CD4-positive, alpha-beta memory T cell (primary cell): ENCODE measurements at regions not wholly inside any gene's neighbourhood (a gene's known extent, or its start where the extent isn't known, plus 50 kb on each side); places are given as distances from the start of the nearest gene placed in this dataset.
A peak's percentile ranks its signal among the peaks of the same experiment; 100 is the strongest.

Experiments used
- CTCF ChIA-PET: fragments of 350-600 bp; sonication (Branson Sonifier 250); formaldehyde crosslinking; loops from one replicate; lab custom pipeline; 2021; ENCODE audit warnings: inconsistent platforms; ENCODE audit not compliant: partially characterized antibody; lab: Charles Lee
- POLR2A ChIA-PET: fragments of 350-600 bp; sonication (Branson Sonifier 250); formaldehyde crosslinking; loops from one replicate; lab custom pipeline; 2021; ENCODE audit not compliant: partially characterized antibody; lab: Charles Lee
- DNase-seq, 5 donors: peaks; one replicate each; pipeline versions ENCODE4 v3.0.0 to v3.0.0-alpha.2; 2020 to 2022; ENCODE audit warnings: mixed read lengths in 1 of 5
- H3K27ac ChIP-seq: one replicate; pipeline ENCODE4 v1.7.0; 2013; ENCODE audit warnings: low read depth, low read length
- H3K27me3 ChIP-seq: 2 replicates; pipeline ENCODE4 v1.7.0; 2013; ENCODE audit warnings: mild to moderate bottlenecking, low read length, moderate library complexity; ENCODE audit not compliant: insufficient read depth
- H3K36me3 ChIP-seq: 2 replicates; pipeline ENCODE4 v1.7.0; 2013; ENCODE audit warnings: mild to moderate bottlenecking, low read length, moderate library complexity; ENCODE audit not compliant: insufficient read depth
- H3K4me1 ChIP-seq: 2 replicates; pipeline ENCODE4 v1.7.0; 2013; ENCODE audit warnings: mild to moderate bottlenecking, low read length, moderate library complexity; ENCODE audit not compliant: insufficient read depth
- H3K4me3 ChIP-seq, 2 donors: one replicate each; pipeline ENCODE4 v1.7.0; 2013; ENCODE audit warnings: low read length in 2 of 2, mild to moderate bottlenecking in 1 of 2
- H3K9me3 ChIP-seq, 2 donors: one replicate each; pipeline ENCODE4 v1.7.0; 2013; ENCODE audit warnings: low read length in 2 of 2, control low read depth in 1 of 2; ENCODE audit not compliant: control insufficient read depth in 1 of 2
- H3K27ac Mint-ChIP-seq, 7 donors: one replicate each; pipeline ENCODE4 v1.8.0; 2020 to 2021; ENCODE audit warnings: mixed read lengths in 7 of 7, mild to moderate bottlenecking in 6 of 7, inconsistent platforms in 3 of 7, moderate library complexity in 3 of 7
- H3K27me3 Mint-ChIP-seq, 2 donors: one replicate each; pipeline ENCODE4 v1.8.0; 2020 to 2021; ENCODE audit warnings: mixed read lengths in 2 of 2
- H3K36me3 Mint-ChIP-seq, 2 donors: one replicate each; pipeline ENCODE4 v1.8.0; 2020 to 2021; ENCODE audit warnings: mixed read lengths in 2 of 2, inconsistent platforms in 1 of 2, mild to moderate bottlenecking in 1 of 2
- H3K4me1 Mint-ChIP-seq, 4 donors: one replicate each; pipeline ENCODE4 v1.8.0; 2020 to 2021; ENCODE audit warnings: mixed read lengths in 4 of 4, mild to moderate bottlenecking in 1 of 4
- H3K4me3 Mint-ChIP-seq, 8 donors: one replicate each; pipeline ENCODE4 v1.8.0; 2020 to 2021; ENCODE audit warnings: mixed read lengths in 8 of 8, mild to moderate bottlenecking in 7 of 8, moderate library complexity in 6 of 8, inconsistent platforms in 3 of 8
- H3K9me3 Mint-ChIP-seq, 8 donors: one replicate each; pipeline ENCODE4 v1.8.0; 2020 to 2021; ENCODE audit warnings: mixed read lengths in 8 of 8, mild to moderate bottlenecking in 5 of 8, inconsistent platforms in 3 of 8, moderate library complexity in 1 of 8
- intact Hi-C: fragments of 100-400 bp; cut with micrococcal nuclease; formaldehyde crosslinking; loops from one replicate; pipeline ENCODE4 v1.15.1; 2023

- intact Hi-C loops, result no loop called here
- no peak for DNase-seq
- Histone ChIP-seq H3K27ac (no peak overlapping the region), H3K4me1 (no peaks in the 10 kb centered on the region), H3K9me3 (no peaks in the 10 kb centered on the region), H3K4me3 (no peak overlapping the region), H3K27me3 (no peaks in the 10 kb centered on the region), H3K36me3 (no peaks in the 10 kb centered on the region)
- H3K4me1 Mint-ChIP-seq, result no peaks in the 10 kb centered on the region
- H3K27ac Mint-ChIP-seq, result peak overlapping the region in 1 of 7 donors; percentile 74
- H3K9me3 Mint-ChIP-seq, result peaks cover 0 to 5% (median 0%) of the 10 kb centered on the region in 8 donors
- POLR2A ChIA-PET, result no interaction called here
- CTCF ChIA-PET, result no interaction called here
- peaks cover 0 to 1% of the 10 kb centered on the region in 2 donors for H3K27me3 Mint-ChIP-seq
- no peaks in the 10 kb centered on the region for H3K36me3 Mint-ChIP-seq
- no peak overlapping the region for H3K4me3 Mint-ChIP-seq
Measured at GRCh38 chr11:15783619-15784018, 572.7 kb downstream of the SOX6 start.

- Mint-ChIP-seq H3K4me3 (no peak overlapping the region), H3K27me3 (no peaks in the 10 kb centered on the region), H3K4me1 (no peaks in the 10 kb centered on the region), H3K36me3 (no peaks in the 10 kb centered on the region), H3K27ac (no peak overlapping the region), H3K9me3 (peaks cover 0 to 17% (median 5%) of the 10 kb centered on the region in 8 donors)
- DNase-seq, result no peak
- H3K27me3 ChIP-seq, result no peaks in the 10 kb centered on the region
- H3K4me3 ChIP-seq, result no peak overlapping the region
- H3K36me3 ChIP-seq, result no peaks in the 10 kb centered on the region
- H3K9me3 ChIP-seq, result no peaks in the 10 kb centered on the region
- H3K4me1 ChIP-seq, result no peaks in the 10 kb centered on the region
- H3K27ac ChIP-seq, result no peak overlapping the region
- POLR2A ChIA-PET, result no interaction called here
- CTCF ChIA-PET, result no interaction called here
- intact Hi-C loops, result no loop called here
Measured at GRCh38 chr11:15793043-15793996, 563.0 kb downstream of the SOX6 start.

GRCh38 chr11:15794361-15795150 lies 561.8 kb downstream of the SOX6 start:
- no peaks in the 10 kb centered on the region for H3K27me3 ChIP-seq
- no peak overlapping the region for H3K27ac ChIP-seq
- no peaks in the 10 kb centered on the region for H3K4me1 Mint-ChIP-seq
- intact Hi-C loops, result no loop called here
- no peaks in the 10 kb centered on the region for H3K4me1 ChIP-seq
- no peaks in the 10 kb centered on the region for H3K27me3 Mint-ChIP-seq
- H3K9me3 Mint-ChIP-seq, result peaks cover 0 to 17% (median 5%) of the 10 kb centered on the region in 8 donors
- CTCF ChIA-PET, result no interaction called here
- H3K4me3 Mint-ChIP-seq, result no peak overlapping the region
- H3K27ac Mint-ChIP-seq, result no peak overlapping the region
- no peaks in the 10 kb centered on the region for H3K36me3 ChIP-seq
- H3K36me3 Mint-ChIP-seq, result no peaks in the 10 kb centered on the region
- H3K4me3 ChIP-seq, result no peak overlapping the region
- H3K9me3 ChIP-seq, result no peaks in the 10 kb centered on the region
- no peak for DNase-seq
- POLR2A ChIA-PET, result no interaction called here

GRCh38 chr11:15795378-15795777 lies 561.0 kb downstream of the SOX6 start:
- CTCF ChIA-PET, result no interaction called here
- intact Hi-C loops, result no loop called here
- DNase-seq, result no peak

DNA sequence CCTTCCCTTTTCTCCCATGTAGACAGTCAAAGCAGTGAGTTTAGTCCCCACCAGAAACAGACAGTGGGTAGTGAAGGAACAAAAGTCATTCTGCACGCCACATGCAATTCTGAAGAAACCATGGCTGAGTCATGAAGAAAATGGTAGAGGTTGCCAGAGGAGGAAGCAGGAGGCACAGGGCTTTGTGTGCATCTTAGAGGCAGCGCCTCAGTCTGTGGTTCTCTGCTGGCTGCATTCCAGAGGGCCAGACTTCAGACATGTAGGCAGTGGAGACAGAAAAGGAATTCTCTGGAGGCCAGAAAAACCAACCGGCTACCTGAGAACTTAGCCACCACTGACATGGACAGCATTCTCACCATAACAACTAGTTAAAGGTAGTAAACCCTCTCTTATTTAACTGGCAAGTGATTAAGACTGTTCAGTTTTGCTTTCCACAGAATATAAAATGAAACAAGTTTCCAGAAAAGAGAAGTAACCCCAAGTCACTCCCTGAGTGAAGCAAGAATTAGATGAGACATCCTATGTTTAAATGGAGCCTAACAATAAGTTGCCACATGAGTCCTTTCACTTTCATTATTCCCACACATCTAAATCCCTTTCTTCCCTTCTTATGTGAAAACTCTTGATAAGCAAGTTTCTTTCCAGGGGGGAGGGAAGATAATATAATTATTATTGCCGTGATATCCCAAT lies 556.1 kb downstream of the SOX6 start:
- no peaks in the 10 kb centered on the region for H3K27me3 Mint-ChIP-seq
- no peaks in the 10 kb centered on the region for H3K36me3 Mint-ChIP-seq
- H3K4me3 Mint-ChIP-seq, result no peak overlapping the region
- Histone ChIP-seq H3K4me3 (no peak overlapping the region), H3K4me1 (no peaks in the 10 kb centered on the region), H3K36me3 (no peaks in the 10 kb centered on the region), H3K9me3 (no peaks in the 10 kb centered on the region), H3K27me3 (no peaks in the 10 kb centered on the region), H3K27ac (no peak overlapping the region)
- peaks cover 0 to 5% (median 1%) of the 10 kb centered on the region in 4 donors for H3K4me1 Mint-ChIP-seq
- intact Hi-C loops, result no loop called here
- CTCF ChIA-PET, result no interaction called here
- DNase-seq, result no peak
- POLR2A ChIA-PET, result no interaction called here
- H3K27ac Mint-ChIP-seq, result no peak overlapping the region
- H3K9me3 Mint-ChIP-seq, result peaks cover 0 to 4% (median 0%) of the 10 kb centered on the region in 8 donors

More at GRCh38 chr11:15795378-15795777, 561.0 kb downstream of the SOX6 start:
- POLR2A ChIA-PET, result no interaction called here
- H3K27ac ChIP-seq, result no peak overlapping the region
- no peak overlapping the region for H3K4me3 ChIP-seq
- no peaks in the 10 kb centered on the region for H3K36me3 ChIP-seq
- no peaks in the 10 kb centered on the region for H3K4me1 ChIP-seq
- no peaks in the 10 kb centered on the region for H3K9me3 ChIP-seq
- H3K27me3 ChIP-seq, result no peaks in the 10 kb centered on the region
- no peaks in the 10 kb centered on the region for H3K27me3 Mint-ChIP-seq
- H3K36me3 Mint-ChIP-seq, result no peaks in the 10 kb centered on the region
- peaks cover 0 to 3% (median 0%) of the 10 kb centered on the region in 4 donors for H3K4me1 Mint-ChIP-seq
- H3K4me3 Mint-ChIP-seq, result no peak overlapping the region
- no peak overlapping the region for H3K27ac Mint-ChIP-seq
- peaks cover 0 to 17% (median 5%) of the 10 kb centered on the region in 8 donors for H3K9me3 Mint-ChIP-seq

DNA sequence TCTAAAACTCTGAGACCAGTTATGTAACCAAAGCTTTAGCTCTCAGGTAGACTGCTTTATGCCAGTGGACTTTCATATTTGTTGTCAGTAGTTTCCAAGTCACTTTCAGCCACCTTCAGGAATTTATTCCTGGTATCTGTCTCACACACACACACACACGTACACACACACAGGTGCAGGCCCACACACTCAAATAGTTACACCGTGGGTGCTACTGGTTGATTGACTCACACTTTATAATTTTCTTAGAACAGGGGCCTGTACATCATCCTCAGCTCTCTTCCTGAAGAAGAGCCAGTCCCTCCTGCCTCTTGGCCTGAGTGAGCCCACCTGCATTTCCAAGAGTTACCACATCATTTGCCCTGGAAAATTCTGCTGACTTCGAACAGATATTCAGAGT lies 555.2 kb downstream of the SOX6 start:
- Histone ChIP-seq H3K27ac (no peak overlapping the region), H3K9me3 (no peaks in the 10 kb centered on the region), H3K36me3 (no peaks in the 10 kb centered on the region), H3K27me3 (no peaks in the 10 kb centered on the region), H3K4me1 (no peaks in the 10 kb centered on the region), H3K4me3 (no peak overlapping the region)
- Mint-ChIP-seq H3K4me1 (peaks cover 0 to 5% (median 1%) of the 10 kb centered on the region in 4 donors), H3K27ac (no peak overlapping the region), H3K4me3 (no peak overlapping the region), H3K36me3 (no peaks in the 10 kb centered on the region), H3K9me3 (peaks cover 0 to 4% (median 0%) of the 10 kb centered on the region in 8 donors), H3K27me3 (no peaks in the 10 kb centered on the region)
- intact Hi-C loops, result no loop called here
- POLR2A ChIA-PET, result no interaction called here
- CTCF ChIA-PET, result no interaction called here
- no peak for DNase-seq

DNA sequence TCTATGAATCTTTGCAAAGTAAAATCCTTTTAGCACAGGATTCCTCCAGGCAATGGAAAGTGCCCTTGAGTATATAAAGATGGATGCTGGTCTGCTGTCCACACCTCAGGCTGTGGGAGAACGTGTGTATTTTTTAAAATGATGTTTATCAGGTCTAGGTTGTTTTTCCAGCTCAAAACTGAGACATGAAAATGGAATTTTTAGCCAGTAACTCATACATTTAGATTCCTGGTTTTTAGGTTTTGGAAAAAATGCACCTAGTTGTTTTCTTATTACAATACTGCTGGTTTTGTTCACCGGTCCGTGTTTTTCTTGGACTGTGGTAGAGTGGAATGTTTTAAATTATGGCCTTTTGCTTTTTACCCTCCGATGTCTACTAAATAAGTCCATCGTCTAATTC lies 554.7 kb downstream of the SOX6 start:
- ChIA-PET CTCF (no interaction called here), POLR2A (no interaction called here)
- no peaks in the 10 kb centered on the region for H3K36me3 Mint-ChIP-seq
- H3K27ac Mint-ChIP-seq, result no peak overlapping the region
- H3K4me1 ChIP-seq, result no peaks in the 10 kb centered on the region
- no peak overlapping the region for H3K4me3 ChIP-seq
- intact Hi-C loops, result no loop called here
- H3K27me3 Mint-ChIP-seq, result no peaks in the 10 kb centered on the region
- H3K27ac ChIP-seq, result no peak overlapping the region
- H3K4me3 Mint-ChIP-seq, result no peak overlapping the region
- H3K9me3 Mint-ChIP-seq, result peaks cover 0 to 4% (median 0%) of the 10 kb centered on the region in 8 donors
- H3K27me3 ChIP-seq, result no peaks in the 10 kb centered on the region
- peaks cover 0 to 5% (median 1%) of the 10 kb centered on the region in 4 donors for H3K4me1 Mint-ChIP-seq
- H3K36me3 ChIP-seq, result no peaks in the 10 kb centered on the region
- no peaks in the 10 kb centered on the region for H3K9me3 ChIP-seq
- DNase-seq, result no peak
